AG10803 (cell line): ENCODE measurements at regions not wholly inside any gene's neighbourhood (a gene's known extent, or its start where the extent isn't known, plus 50 kb on each side); places are given as distances from the start of the nearest gene placed in this dataset.

Experiments
- DNase-seq: peaks from one replicate; pipeline ENCODE4 v3.0.0; 2010; ENCODE audit warnings: low read depth
- H3K4me3 ChIP-seq: 2 replicates; pipeline ENCODE4 v1.5.1; 2011; ENCODE audit warnings: mild to moderate bottlenecking, low read length, control low read depth
- TF ChIP-seq, protein P1 (sequence below): conservative IDR thresholded peaks from 2 replicates; pipeline ENCODE4 v1.5.1; 2011; ENCODE audit warnings: mild to moderate bottlenecking, low read length, control low read depth, inconsistent platforms

DNA sequence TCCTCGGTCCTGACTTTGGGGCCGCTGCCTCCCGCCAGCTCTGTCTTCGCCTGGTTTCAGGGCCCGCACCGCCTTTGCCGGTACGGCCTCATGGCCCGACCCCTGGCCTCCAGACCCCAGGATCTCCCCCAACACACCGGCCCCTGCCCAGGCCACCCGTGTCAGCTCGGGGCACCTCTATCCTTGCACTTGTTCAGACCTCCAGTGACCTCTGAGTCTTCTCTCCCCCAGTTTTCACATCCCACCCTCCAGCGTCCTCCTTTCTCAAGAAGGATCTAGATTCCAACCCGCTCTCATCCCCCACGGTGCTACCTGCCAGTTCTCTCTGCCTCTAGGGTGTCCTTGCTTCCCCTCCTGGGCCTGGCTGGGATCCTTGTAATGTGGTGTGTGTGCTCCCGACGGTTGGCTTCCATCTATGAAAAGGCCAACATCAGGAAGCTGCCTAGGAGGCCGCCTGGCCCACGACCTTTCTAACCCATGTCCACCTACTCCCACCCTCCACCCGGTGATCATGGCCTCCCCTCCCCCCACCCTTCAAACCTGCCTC lies 61.1 kb downstream of the SPATA31C2 start:
- H3K4me3 ChIP-seq, result peak overlapping the region; percentile 70
- DNase-seq, result no peak
- TF ChIP-seq, protein P1, sequence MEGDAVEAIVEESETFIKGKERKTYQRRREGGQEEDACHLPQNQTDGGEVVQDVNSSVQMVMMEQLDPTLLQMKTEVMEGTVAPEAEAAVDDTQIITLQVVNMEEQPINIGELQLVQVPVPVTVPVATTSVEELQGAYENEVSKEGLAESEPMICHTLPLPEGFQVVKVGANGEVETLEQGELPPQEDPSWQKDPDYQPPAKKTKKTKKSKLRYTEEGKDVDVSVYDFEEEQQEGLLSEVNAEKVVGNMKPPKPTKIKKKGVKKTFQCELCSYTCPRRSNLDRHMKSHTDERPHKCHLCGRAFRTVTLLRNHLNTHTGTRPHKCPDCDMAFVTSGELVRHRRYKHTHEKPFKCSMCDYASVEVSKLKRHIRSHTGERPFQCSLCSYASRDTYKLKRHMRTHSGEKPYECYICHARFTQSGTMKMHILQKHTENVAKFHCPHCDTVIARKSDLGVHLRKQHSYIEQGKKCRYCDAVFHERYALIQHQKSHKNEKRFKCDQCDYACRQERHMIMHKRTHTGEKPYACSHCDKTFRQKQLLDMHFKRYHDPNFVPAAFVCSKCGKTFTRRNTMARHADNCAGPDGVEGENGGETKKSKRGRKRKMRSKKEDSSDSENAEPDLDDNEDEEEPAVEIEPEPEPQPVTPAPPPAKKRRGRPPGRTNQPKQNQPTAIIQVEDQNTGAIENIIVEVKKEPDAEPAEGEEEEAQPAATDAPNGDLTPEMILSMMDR, result no peak

DNA sequence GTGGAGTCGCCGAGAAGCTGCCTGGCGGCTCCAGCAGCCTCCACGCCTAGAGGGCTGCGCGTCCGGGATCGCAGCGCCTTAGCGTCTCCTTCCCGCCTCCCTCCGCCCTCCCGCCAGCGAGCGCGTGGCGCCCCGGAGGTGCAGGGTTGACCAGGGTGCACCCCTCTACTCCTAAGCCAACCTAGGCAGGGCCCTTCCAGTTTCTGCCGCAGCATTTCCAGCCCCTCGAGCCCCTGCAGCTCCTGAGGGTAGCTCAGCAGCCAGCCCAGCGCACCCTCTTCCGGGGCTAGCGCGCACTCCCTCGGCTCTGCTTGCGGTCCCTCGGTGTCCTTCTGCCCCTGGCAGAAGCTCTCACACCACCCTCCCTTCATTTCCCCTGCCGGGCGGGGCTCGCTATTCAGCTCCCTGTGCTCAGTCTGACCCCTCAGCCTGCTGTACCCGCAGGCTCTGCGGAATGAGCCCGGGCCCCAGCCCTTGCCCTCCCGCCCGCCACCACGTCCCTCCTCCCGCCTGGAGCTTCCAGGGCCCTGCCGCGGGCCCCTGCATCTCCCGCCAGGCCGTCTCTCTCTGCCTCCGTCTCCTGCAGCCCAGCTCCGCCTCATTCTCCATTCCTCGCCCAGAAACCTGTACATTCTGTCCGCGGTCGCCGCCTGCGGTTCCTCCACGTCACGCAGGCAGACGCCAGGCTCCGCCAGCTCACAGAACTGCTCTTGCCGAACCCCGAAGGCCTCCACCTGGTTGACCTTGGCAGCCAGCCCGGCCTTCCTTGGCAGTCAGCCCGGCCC lies 61.8 kb downstream of the SPATA31C2 start:
- peak overlapping the region; percentile 70 for H3K4me3 ChIP-seq
- DNase-seq, result peak; percentile 66
- TF ChIP-seq, protein P1, result no peak

DNA sequence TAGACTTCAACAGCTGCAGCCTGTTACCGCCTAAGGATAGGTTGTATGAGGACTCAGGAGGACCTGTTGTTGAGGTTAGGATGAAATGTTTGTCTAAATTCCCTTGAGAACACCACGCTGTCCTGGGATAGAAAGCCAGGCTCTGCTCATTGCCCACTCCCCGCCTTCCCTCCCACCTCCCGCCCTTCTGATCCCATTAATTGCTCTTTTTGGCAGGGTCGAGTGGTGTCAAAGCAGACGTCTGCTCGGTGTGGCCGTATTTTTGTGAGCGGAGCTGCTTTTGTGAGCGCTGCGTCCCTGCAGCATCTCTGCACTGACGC lies 62.3 kb downstream of the SPATA31C2 start:
- H3K4me3 ChIP-seq, result peak overlapping the region; percentile 70
- no peak for DNase-seq
- TF ChIP-seq, protein P1, result peak; percentile 46

DNA sequence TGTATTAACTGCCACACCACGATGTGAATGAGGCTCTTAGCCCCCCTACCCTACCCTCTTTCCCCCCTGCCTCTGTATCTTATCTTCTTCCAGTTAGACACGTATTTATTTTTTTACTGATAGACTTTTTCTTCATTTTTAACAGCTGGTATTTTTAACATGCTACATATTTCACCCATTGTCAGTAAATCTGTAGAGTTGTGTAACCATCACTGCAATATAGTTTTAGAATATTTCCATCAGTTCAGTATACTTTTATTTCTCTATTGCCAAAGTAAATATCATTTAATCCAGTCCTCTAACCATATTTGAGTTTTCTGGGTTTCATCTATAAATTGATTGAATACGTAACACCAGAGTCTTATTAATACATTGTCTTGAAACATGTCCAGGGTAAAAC lies 62.8 kb downstream of the SPATA31C2 start:
- no peak overlapping the region; the same call in 1 of the 2 replicates for H3K4me3 ChIP-seq
- DNase-seq, result no peak
- TF ChIP-seq, protein P1, result no peak

GRCh38 chr9:88074931-88075330 lies 63.3 kb downstream of the SPATA31C2 start:
- no peak overlapping the region for H3K4me3 ChIP-seq
- TF ChIP-seq, protein P1, result no peak
- DNase-seq, result no peak

DNA sequence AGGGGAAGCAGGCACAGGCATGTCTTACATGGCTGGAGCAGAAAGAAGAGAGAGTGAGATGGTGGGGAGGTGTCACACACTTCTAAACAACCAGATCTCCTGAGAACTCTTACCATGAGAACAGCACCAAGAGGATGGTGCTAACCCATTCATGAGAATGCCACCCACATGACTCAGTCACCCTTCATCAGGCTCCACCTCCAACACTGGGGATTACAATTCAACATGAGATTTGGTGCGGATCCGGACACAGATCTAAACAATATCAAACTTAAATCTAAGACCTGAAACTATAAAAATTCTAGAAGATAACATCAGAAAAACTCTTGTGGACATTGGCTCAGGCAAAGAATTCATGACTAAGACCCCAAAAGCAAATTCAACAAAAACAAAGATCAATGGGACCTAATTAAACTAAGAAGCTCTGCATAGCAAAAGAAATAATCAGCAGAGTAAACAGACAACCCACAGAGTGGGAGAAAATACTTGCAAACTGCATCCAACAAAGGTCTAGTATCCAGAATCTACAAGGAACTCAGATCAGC lies 65.4 kb downstream of the SPATA31C2 start:
- no peak for DNase-seq
- no peak overlapping the region for H3K4me3 ChIP-seq
- TF ChIP-seq, protein P1, result no peak

DNA sequence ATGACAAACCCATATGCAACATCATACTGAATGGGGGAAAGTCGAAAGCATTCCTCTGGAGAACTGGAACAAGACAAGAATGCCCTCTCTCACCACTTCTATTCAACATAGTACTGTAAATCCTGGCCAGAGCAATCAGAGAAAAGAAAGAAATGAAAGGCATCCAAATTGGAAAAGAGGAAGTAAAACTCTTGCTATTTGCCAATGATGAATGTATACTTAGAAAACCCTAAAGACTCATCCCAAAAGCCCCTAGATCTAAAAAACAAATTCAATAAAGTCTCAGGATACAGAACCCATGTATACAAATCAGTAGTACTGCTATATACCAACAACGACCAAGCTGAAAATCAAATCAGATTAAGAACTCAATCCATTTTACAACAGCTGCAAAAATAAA lies 66.9 kb downstream of the SPATA31C2 start:
- no peak for DNase-seq
- TF ChIP-seq, protein P1, result no peak
- H3K4me3 ChIP-seq, result no peak overlapping the region
